Activated CD4-positive, alpha-beta T cell treated with anti-CD3 and anti-CD28 coated beads, Interleukin-2, amount 10 ng/mL, durations not matched to agents 24 days and 14 days (primary cell): ENCODE measurements at regions not wholly inside any gene's neighbourhood (a gene's known extent, or its start where the extent isn't known, plus 50 kb on each side); places are given as distances from the start of the nearest gene placed in this dataset.
A peak's percentile ranks its signal among the peaks of the same experiment; 100 is the strongest.

ENCODE experiments used
- DNase-seq: peaks from one replicate; pipeline ENCODE4 v3.0.0; 2022
- H3K27ac Mint-ChIP-seq: one replicate; pipeline ENCODE4 v1.8.0; 2022; ENCODE audit warnings: mild to moderate bottlenecking, mixed read lengths
- H3K27me3 Mint-ChIP-seq: one replicate; pipeline ENCODE4 v1.8.0; 2022; ENCODE audit warnings: mixed read lengths
- H3K36me3 Mint-ChIP-seq: one replicate; pipeline ENCODE4 v1.8.0; 2022; ENCODE audit warnings: low read depth, mild to moderate bottlenecking, mixed read lengths
- H3K4me1 Mint-ChIP-seq: one replicate; pipeline ENCODE4 v1.8.0; 2021; ENCODE audit warnings: mixed read lengths
- H3K4me3 Mint-ChIP-seq: one replicate; pipeline ENCODE4 v1.8.0; 2022; ENCODE audit warnings: mild to moderate bottlenecking, moderate library complexity, mixed read lengths
- H3K9me3 Mint-ChIP-seq: one replicate; pipeline ENCODE4 v1.8.0; 2021; ENCODE audit warnings: mixed read lengths
- intact Hi-C: fragments of 100-400 bp; cut with micrococcal nuclease; formaldehyde crosslinking; loops from one replicate; pipeline ENCODE4 v1.15.1; 2023

DNA sequence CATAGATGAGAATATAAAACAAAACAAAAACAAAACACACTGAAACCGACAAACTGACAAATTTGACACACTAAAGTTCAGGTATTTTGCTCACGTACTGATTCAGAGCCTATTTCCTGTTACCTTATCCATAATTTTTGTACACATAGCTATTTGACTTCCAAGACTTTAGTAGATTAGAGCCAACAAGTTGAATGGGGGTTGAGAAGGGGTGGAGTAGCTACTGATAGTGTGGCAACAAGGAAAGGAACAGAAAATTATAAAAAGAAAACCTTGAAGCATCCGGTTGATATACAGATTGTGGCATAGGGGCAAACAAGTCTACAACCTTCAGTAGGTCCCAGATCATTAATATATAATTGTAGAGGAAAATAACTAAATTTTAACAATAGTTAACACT lies 92.3 kb upstream of the RASGEF1B start:
- intact Hi-C loops: loop anchor here (5.0 kb wide), 1 partner anchor 72 kb away; no protein-coding TSS in a partner anchor
- H3K4me1 Mint-ChIP-seq: peaks cover 9% of the 10 kb centered on the region

DNA sequence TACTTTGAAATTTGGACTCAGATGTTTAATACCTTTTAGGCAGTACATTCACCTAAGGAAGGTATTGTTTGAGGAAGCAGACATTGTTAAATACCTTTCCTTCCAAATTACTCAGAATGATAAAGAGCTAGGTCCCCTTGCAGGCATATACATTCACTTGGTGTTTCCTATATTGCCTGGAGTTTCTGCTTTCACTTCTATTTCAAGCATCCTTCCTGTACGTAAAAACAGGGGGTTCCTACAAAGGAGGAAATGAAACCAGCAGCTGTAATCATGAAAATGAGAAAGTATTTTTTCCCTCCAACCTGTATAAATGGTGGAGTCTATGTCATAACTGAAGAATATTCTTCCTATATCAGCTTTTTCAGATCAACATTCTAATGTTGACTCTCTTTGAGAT lies 90.4 kb upstream of the RASGEF1B start:
- Mint-ChIP-seq H3K4me1 (peaks cover 9% of the 10 kb centered on the region), H3K27me3 (no peaks in the 10 kb centered on the region), H3K36me3 (no peaks in the 10 kb centered on the region), H3K9me3 (peaks cover 4% of the 10 kb centered on the region), H3K27ac (no peak overlapping the region), H3K4me3 (no peak overlapping the region)
- DNase-seq: peak; percentile 64
- intact Hi-C loops: loop anchor here (5.0 kb wide), 1 partner anchor 70 kb away; no protein-coding TSS in a partner anchor

More for the DNA sequence above, 92.3 kb upstream of the RASGEF1B start:
- no peaks in the 10 kb centered on the region for H3K36me3 Mint-ChIP-seq
- no peak overlapping the region for H3K27ac Mint-ChIP-seq
- H3K4me3 Mint-ChIP-seq: no peak overlapping the region
- DNase-seq: no peak
- H3K27me3 Mint-ChIP-seq: no peaks in the 10 kb centered on the region
- H3K9me3 Mint-ChIP-seq: no peaks in the 10 kb centered on the region

DNA sequence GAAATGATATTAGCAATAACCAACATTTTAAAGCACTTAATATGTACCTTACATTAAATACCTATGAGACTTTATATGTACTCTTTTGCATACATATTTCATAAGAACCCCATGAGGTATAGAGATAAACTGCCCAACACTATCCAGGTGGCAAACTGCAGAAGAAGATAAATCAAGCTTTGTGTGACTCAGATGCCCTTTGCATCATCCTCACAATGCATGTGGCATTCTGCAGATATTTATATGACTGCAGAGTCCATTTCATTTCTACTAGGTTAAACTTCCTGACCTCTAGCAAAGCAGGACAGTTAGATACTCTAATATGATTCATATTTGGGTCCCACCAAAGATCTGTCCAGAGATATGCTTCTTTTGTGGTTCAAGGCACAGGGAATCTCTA lies 85.6 kb upstream of the RASGEF1B start:
- Mint-ChIP-seq H3K36me3 (no peaks in the 10 kb centered on the region), H3K9me3 (peaks cover 12% of the 10 kb centered on the region), H3K27me3 (no peaks in the 10 kb centered on the region), H3K4me1 (peaks cover 10% of the 10 kb centered on the region), H3K27ac (no peak overlapping the region), H3K4me3 (no peak overlapping the region)
- intact Hi-C loops: loop anchor here (5.0 kb wide), 2 partner anchors 85 to 285 kb away; partner anchors contain the start of gene RASGEF1B
- no peak for DNase-seq

DNA sequence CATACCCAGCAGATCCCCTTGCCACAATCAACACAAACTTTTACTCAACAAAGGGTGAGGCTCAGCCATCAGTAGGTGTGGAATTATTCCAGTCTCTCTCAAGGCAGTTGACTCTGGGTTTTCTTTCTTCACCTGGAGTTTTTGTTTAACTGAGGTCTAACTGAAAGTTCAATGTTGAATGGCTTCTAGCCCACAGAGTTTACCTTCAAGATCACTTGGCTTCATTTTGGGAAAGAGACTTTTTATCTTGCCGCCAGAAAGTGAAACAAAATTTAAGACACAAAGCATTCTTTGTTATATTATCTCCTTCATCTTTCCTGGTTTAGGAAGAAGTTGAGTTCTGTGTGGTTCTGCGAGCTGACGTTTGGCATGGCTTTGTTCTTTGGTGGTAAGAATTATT lies 83.8 kb upstream of the RASGEF1B start:
- H3K36me3 Mint-ChIP-seq: no peaks in the 10 kb centered on the region
- H3K4me1 Mint-ChIP-seq: peaks cover 6% of the 10 kb centered on the region
- H3K27me3 Mint-ChIP-seq: no peaks in the 10 kb centered on the region
- DNase-seq: no peak
- H3K4me3 Mint-ChIP-seq: no peak overlapping the region
- H3K27ac Mint-ChIP-seq: no peak overlapping the region
- intact Hi-C loops: loop anchor here (5.0 kb wide), 2 partner anchors 83 to 287 kb away; partner anchors contain the start of gene RASGEF1B
- H3K9me3 Mint-ChIP-seq: peaks cover 12% of the 10 kb centered on the region

DNA sequence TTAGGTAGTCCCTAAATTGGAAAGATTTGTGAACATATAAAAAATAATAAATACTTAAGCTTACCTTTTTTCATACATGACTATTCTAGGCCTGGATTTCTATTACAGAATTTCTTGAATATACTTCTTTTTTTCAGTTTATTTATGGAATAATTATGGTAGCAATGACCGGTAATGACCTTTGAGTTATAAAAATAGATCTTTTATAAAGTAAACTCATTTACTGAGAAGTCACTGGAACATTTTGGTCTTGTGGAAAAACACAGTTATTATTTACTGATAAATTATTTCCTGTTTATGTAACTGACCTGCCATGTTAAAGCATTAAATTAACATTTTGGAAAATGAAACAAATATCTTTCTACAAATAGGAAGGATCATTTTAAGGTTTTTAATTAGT lies 80.4 kb upstream of the RASGEF1B start:
- Mint-ChIP-seq H3K27me3 (no peaks in the 10 kb centered on the region), H3K9me3 (peaks cover 8% of the 10 kb centered on the region), H3K27ac (no peak overlapping the region), H3K4me3 (no peak overlapping the region), H3K36me3 (no peaks in the 10 kb centered on the region), H3K4me1 (peaks cover 6% of the 10 kb centered on the region)
- intact Hi-C loops: no loop called here
- no peak for DNase-seq

DNA sequence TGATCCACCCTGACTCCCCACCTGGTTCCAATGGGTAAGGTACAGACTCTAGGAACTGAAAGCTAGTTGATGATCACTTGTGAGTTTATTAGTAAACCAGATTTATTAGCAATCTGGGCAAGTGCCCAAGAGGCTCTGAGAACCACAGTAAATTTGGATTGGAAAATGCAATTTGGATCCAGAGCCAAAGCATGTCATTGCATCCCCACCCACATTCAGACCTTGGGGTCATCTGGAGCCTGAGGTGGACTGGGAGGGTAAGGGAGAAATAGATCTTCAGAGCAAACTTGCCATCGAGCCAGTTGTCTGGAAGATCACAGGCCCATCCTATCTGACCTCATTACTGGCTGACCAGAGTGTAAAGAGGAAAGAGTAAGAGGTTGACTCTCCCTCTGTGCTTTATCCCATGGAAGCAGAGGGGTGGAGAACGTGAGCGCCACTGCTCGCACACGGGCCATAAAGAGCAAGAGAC lies 78.7 kb upstream of the RASGEF1B start:
- no peak overlapping the region for H3K27ac Mint-ChIP-seq
- peaks cover 2% of the 10 kb centered on the region for H3K4me1 Mint-ChIP-seq
- H3K27me3 Mint-ChIP-seq: no peaks in the 10 kb centered on the region
- no peak for DNase-seq
- H3K36me3 Mint-ChIP-seq: no peaks in the 10 kb centered on the region
- H3K4me3 Mint-ChIP-seq: no peak overlapping the region
- intact Hi-C loops: no loop called here
- peaks cover 8% of the 10 kb centered on the region for H3K9me3 Mint-ChIP-seq

DNA sequence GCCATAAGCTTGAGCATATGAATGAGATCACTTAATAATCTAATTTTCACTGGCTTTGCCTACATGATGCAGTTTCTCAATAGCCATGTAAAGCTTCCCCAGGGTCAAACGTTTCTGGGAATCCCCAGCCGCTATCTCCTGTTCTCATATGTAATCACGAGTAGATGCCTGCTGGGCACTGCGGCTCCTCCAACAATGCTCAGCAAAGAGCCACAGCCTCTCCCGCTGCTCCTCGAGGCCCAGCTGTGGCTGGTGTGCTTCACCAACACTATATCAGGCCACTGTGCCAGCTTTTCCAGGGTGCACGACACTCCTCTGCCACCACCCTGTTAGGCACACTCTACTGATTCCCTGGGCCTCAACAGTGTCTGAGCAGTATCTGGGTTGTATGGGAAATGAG lies 78.3 kb upstream of the RASGEF1B start:
- H3K4me1 Mint-ChIP-seq: no peaks in the 10 kb centered on the region
- H3K27ac Mint-ChIP-seq: no peak overlapping the region
- no peaks in the 10 kb centered on the region for H3K36me3 Mint-ChIP-seq
- peaks cover 2% of the 10 kb centered on the region for H3K27me3 Mint-ChIP-seq
- no peak overlapping the region for H3K4me3 Mint-ChIP-seq
- peaks cover 4% of the 10 kb centered on the region for H3K9me3 Mint-ChIP-seq
- DNase-seq: no peak
- intact Hi-C loops: no loop called here

DNA sequence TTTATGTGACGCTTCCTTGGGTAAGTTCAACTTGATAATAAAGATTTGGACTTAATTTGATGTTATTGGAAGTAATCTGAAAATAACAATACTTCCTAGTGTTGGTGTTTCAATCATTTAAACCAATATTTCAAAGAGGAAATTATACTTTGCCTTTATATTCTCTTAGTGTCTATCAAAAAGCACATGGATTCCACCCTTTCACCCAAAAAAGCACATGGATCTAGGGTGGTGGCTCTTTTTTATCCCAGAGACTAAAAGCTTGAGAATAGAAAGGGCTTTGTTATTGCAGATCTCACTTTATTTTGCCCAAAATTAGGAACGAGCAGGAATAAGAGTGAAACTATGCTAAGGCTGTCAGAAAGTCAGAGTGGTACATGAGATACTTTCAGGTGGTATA lies 75.1 kb upstream of the RASGEF1B start:
- Mint-ChIP-seq H3K27me3 (peaks cover 6% of the 10 kb centered on the region), H3K4me3 (no peak overlapping the region), H3K36me3 (no peaks in the 10 kb centered on the region), H3K9me3 (peaks cover 21% of the 10 kb centered on the region), H3K4me1 (no peaks in the 10 kb centered on the region), H3K27ac (no peak overlapping the region)
- no peak for DNase-seq
- intact Hi-C loops: no loop called here

DNA sequence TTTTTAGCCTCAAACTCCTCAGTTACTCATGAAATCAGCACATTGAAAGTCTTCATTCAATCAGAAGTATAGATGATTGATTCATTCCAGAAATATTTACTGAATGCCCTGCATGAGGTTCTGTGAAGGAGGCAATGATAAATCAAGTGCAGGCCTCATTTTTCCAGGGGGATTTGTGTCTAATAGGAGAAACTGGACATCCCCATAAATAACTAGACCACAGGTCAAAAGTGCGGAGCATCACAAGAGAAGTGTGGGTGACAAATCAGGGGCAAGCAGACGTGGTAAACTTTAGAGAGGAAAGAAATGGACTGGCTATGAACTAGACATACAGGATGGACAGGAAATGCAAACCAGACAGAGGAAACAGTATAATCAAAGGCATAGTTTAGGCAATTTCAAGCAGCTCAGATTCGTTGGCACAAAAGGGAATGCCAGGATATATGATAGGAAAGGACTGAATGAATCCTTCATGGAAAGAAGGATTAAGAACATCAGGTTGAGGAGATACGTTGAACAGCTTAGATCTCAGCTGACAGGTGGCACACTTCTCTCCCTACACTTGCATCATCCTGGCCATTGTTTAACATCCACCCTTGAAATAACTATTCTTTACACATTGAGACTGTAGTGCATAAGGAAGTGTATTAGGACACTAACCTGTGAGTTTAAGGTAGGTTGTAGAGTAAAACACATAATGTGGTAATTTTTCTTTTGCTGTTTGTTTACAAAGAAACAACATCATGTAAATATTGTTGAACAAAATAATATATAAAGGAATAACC lies 69.6 kb upstream of the RASGEF1B start:
- intact Hi-C loops: no loop called here
- no peak for DNase-seq
- peaks cover 6% of the 10 kb centered on the region for H3K27me3 Mint-ChIP-seq
- H3K4me1 Mint-ChIP-seq: no peaks in the 10 kb centered on the region
- peaks cover 21% of the 10 kb centered on the region for H3K9me3 Mint-ChIP-seq
- no peaks in the 10 kb centered on the region for H3K36me3 Mint-ChIP-seq
- no peak overlapping the region for H3K27ac Mint-ChIP-seq
- H3K4me3 Mint-ChIP-seq: no peak overlapping the region

DNA sequence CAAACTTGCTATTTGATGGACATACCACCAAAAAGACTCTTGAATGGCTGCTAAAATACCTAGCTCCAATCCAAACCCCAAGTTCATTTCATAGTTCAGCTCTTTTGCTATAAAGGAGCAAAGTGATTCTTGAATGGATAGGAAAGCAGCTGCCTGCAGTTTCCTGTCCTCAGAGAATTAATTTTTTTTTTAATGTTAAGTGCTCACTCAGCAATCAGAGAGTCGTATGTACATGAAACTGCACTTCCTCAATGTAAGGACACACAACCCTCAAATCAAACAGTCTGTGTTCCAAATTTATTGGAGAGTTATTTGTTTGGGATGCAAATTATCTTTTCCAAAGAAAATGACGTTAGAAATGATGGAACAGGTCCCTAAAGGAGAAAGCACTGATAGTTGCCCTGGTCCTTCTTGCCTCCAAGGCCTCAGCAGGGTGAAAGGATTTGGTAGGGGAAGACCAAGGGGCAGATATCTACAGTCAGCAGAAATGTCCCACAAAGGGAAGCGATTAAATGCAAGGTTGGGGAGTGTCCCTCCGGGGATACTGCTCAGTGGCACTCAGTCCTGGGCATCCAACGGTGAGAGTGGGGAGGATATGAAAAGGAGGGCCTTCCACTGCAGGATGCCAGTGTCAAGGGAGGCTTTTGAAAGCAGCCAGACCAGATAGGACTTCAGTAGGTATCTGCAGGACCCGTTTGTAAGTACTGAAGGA lies 67.2 kb upstream of the RASGEF1B start:
- H3K27me3 Mint-ChIP-seq: peaks cover 2% of the 10 kb centered on the region
- H3K9me3 Mint-ChIP-seq: peaks cover 22% of the 10 kb centered on the region
- no peak overlapping the region for H3K4me3 Mint-ChIP-seq
- intact Hi-C loops: no loop called here
- no peaks in the 10 kb centered on the region for H3K4me1 Mint-ChIP-seq
- no peak overlapping the region for H3K27ac Mint-ChIP-seq
- no peaks in the 10 kb centered on the region for H3K36me3 Mint-ChIP-seq
- DNase-seq: no peak

DNA sequence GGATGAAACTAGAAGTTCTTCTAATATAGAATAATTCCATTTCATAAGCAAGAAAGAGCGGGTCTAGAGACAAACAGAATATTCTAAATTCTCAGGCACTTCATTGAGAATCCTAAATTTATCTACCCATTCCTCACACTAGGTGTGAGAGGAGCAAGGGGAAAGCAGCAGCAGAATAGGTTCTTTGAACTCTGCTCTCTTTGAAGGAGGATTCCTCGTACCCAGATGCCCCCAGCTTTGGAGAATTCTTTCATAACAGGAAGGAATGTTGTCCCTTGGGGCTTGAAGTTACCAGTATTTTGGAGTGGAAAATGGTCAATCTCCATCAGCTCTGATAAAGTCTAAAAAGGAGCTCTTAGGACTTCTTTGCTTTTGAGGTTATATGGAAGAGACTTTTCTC lies 59.7 kb upstream of the RASGEF1B start:
- H3K4me1 Mint-ChIP-seq: no peaks in the 10 kb centered on the region
- no peak overlapping the region for H3K27ac Mint-ChIP-seq
- H3K36me3 Mint-ChIP-seq: no peaks in the 10 kb centered on the region
- DNase-seq: no peak
- intact Hi-C loops: no loop called here
- no peak overlapping the region for H3K4me3 Mint-ChIP-seq
- peaks cover 18% of the 10 kb centered on the region for H3K9me3 Mint-ChIP-seq
- no peaks in the 10 kb centered on the region for H3K27me3 Mint-ChIP-seq

DNA sequence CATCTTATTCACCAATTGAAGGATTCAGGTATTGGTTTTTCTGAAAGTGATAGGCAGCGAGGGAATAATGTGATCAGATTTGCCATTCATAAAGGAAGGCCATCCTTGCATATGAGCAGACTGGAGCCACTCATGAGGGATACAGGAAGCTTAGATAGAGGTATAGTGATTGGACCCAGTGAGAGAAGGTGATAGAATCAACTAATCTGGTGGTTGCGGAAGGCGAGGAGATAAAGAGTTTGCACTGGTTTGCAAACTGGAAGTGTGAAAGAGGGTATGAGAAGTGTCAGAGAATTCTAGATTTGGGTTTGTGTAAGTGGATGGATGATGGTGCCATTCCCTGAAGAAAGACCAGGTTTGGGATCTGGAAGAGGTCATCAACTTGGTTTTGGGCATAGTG lies 57.3 kb upstream of the RASGEF1B start:
- no peaks in the 10 kb centered on the region for H3K4me1 Mint-ChIP-seq
- H3K4me3 Mint-ChIP-seq: no peak overlapping the region
- no peaks in the 10 kb centered on the region for H3K36me3 Mint-ChIP-seq
- intact Hi-C loops: no loop called here
- no peaks in the 10 kb centered on the region for H3K27me3 Mint-ChIP-seq
- no peak overlapping the region for H3K27ac Mint-ChIP-seq
- DNase-seq: no peak
- H3K9me3 Mint-ChIP-seq: peaks cover 20% of the 10 kb centered on the region

DNA sequence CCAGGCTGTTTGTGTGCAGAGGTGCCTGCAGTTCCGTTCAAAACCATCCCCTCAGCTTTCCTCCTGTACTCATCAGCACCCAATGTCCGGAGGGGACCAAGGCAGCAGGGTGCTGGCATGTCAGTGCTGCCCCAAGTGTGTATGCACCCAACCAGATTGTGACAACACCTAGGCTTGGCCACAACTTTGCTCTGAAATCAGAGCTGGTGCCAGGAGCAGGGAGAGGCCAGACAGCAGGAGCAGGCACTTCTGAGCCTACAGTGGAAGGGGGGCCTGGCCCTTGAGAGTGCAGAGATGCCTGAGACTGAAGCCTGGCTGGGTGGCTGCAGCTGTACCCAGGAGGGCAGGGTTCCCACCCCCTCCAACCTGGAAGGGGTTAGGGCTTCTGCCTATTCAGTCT lies 56.5 kb upstream of the RASGEF1B start:
- Mint-ChIP-seq H3K4me3 (no peak overlapping the region), H3K36me3 (no peaks in the 10 kb centered on the region), H3K27me3 (no peaks in the 10 kb centered on the region), H3K9me3 (peaks cover 19% of the 10 kb centered on the region), H3K27ac (no peak overlapping the region), H3K4me1 (no peaks in the 10 kb centered on the region)
- DNase-seq: no peak
- intact Hi-C loops: no loop called here

DNA sequence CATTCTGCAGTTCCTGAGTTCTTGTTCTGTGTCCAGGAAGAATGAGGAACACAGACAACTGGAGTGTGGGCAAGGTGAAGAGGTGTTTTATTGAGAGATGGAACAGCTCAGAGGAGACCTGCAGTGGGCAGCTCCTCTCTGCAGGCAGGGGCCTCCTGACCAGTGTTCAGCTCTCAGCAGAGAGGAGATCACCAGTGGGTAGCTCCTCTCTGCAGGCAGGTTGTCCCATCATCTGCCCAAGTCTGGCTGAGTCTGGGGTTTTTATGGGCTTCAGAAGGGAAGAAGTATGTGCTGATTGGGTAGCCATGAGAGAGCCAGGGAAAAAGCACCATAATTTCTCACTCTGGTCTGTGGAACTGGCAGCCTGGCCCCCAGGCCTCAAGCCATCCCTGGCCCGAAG lies 56.0 kb upstream of the RASGEF1B start:
- no peak overlapping the region for H3K4me3 Mint-ChIP-seq
- DNase-seq: no peak
- no peaks in the 10 kb centered on the region for H3K36me3 Mint-ChIP-seq
- H3K4me1 Mint-ChIP-seq: no peaks in the 10 kb centered on the region
- intact Hi-C loops: no loop called here
- no peak overlapping the region for H3K27ac Mint-ChIP-seq
- H3K9me3 Mint-ChIP-seq: peaks cover 21% of the 10 kb centered on the region
- no peaks in the 10 kb centered on the region for H3K27me3 Mint-ChIP-seq
